ENCODE measurements at regions not wholly inside any gene's neighbourhood (a gene's known extent, or its start where the extent isn't known, plus 50 kb on each side); places are given as distances from the start of the nearest gene placed in this dataset.

DNA sequence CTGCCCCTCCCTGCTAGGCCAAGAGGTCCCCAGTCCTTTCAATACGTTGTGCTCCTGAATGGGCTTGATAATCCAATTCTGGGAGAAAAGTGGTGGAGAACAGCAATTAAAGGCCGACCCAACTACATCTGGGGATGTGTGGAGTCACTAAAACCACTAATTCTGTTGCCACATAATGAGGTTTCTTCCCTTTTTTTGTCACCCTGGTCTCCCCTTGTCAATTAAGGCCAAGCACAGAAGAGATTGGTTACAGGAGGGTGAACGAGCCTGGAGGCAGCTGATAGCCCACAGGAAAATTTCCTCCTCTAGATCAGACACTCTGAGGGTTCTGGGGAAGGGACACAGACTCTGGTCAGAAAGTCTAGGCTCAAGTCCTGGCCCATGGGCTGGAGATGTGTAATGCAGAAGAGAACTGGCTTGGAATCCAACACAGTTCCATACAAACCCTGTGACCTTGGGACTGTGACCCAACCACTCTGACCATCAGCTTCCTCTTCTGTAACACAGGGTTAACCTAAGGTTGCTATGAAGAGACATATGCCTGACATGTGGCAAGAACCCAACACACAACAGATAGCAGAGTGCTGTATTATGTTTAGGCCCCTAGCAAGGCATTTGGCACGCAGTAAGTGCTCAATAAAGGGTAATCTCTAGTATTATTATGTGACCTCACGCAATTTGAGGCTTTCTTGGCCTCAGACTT is 146.4 kb downstream of the CHST1 start:
- TF ChIP-seq ZNF274 (IDR thresholded peaks at IDR 0.05; ENCODE audit: low read depth, low read length) (no peak), YY1 (IDR thresholded peaks at IDR 0.05; ENCODE audit: insufficient read depth, insufficient read length) (no peak), SUZ12 (IDR thresholded peaks at IDR 0.05; ENCODE audit: extremely low read depth, insufficient read depth, insufficient read length) (no peak)

Measured in NT2/D1 (cell line).